Fibroblast of lung (primary cell): ENCODE measurements at regions not wholly inside any gene's neighbourhood (a gene's known extent, or its start where the extent isn't known, plus 50 kb on each side); places are given as distances from the start of the nearest gene placed in this dataset.

Experiments used
- DNase-seq, 2 donors: peaks; one replicate each; pipeline versions ENCODE4 v3.0.0 to v3.0.0-alpha.2; 2010; ENCODE audit warnings: low read depth in 2 of 2
- H2AFZ ChIP-seq: 2 replicates; pipeline ENCODE4 v1.5.1; 2012; ENCODE audit warnings: low read length, control low read depth, inconsistent platforms
- H3K27ac ChIP-seq: 2 replicates; pipeline ENCODE4 v1.5.1; 2011; ENCODE audit warnings: low read length, control low read depth; ENCODE audit not compliant: insufficient read depth
- H3K27me3 ChIP-seq: 2 replicates; pipeline ENCODE4 v1.5.1; 2011; ENCODE audit warnings: mild to moderate bottlenecking, low read length; ENCODE audit not compliant: control insufficient read depth, insufficient read depth
- H3K36me3 ChIP-seq: 2 replicates; pipeline ENCODE4 v1.5.1; 2011; ENCODE audit warnings: low read length; ENCODE audit not compliant: control insufficient read depth, insufficient read depth
- H3K4me1 ChIP-seq: 2 replicates; pipeline ENCODE4 v1.5.1; 2011; ENCODE audit warnings: low read length; ENCODE audit not compliant: control insufficient read depth, insufficient read depth; ENCODE audit errors: extremely low read depth
- H3K4me2 ChIP-seq: 2 replicates; pipeline ENCODE4 v1.5.1; 2011; ENCODE audit warnings: low read length, control low read depth; ENCODE audit not compliant: insufficient read depth; ENCODE audit errors: extremely low read depth
- H3K4me3 ChIP-seq, 4 experiments: fragments of 200-600 bp in 1 of 4; sonication (generic) in 1 of 4; replicated peaks in 1 of 4; 2 replicates each; pipeline ENCODE4 v1.5.1; 2011 to 2016; ENCODE audit warnings: low read length in 4 of 4, low read depth in 3 of 4, mild to moderate bottlenecking in 3 of 4, control low read depth in 2 of 4, inconsistent platforms in 1 of 4, mixed read lengths in 1 of 4; ENCODE audit not compliant: insufficient read depth in 1 of 4; ENCODE audit errors: control extremely low read depth in 1 of 4
- H3K79me2 ChIP-seq: 2 replicates; pipeline ENCODE4 v1.5.1; 2012; ENCODE audit warnings: mild to moderate bottlenecking, low read length, inconsistent platforms; ENCODE audit not compliant: control insufficient read depth, insufficient read depth
- H3K9ac ChIP-seq: 2 replicates; pipeline ENCODE4 v1.5.1; 2011; ENCODE audit warnings: mild to moderate bottlenecking, low read length, control low read depth; ENCODE audit not compliant: insufficient read depth
- H3K9me3 ChIP-seq: 2 replicates; pipeline ENCODE4 v1.5.1; 2012; ENCODE audit warnings: low read depth, low read length; ENCODE audit not compliant: control insufficient read depth, insufficient read depth
- H4K20me1 ChIP-seq: 2 replicates; pipeline ENCODE4 v1.5.1; 2011; ENCODE audit warnings: low read length; ENCODE audit not compliant: control insufficient read depth, insufficient read depth; ENCODE audit errors: extremely low read depth
- EZH2 ChIP-seq: IDR thresholded peaks from 2 replicates; pipeline ENCODE4 v1.5.1; 2012; ENCODE audit warnings: low read length, control low read depth, mild to moderate bottlenecking; ENCODE audit errors: missing control alignments
- TF ChIP-seq, protein P1 (sequence below), 2 donors: IDR thresholded peaks in 1 of 2; conservative IDR thresholded peaks in 1 of 2; 1 replicate in 1 of 2; 2 replicates in 1 of 2; pipeline ENCODE4 v1.5.1; 2011 to 2012; ENCODE audit warnings: low read length in 2 of 2, control low read depth in 1 of 2, inconsistent platforms in 1 of 2, low read depth in 1 of 2, mild to moderate bottlenecking in 1 of 2

DNA sequence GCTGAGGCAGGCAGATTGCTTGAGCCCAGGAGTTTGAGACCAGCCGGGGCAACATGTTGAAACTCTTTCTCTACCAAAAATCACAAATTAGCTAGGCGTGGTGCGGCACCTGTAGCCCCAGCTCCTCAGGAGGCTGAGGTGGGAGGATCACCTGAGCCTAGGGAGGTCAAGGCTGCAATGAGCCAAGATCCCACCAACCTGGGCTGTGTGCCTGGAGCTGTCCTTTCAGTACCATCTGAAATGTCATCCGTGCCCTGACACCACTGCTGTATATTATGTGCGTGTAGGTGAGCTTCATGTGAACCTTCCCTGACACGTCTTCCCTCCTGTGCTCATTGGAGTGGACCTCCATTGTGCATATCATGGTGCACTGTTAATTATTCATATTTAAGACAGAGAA lies 84.8 kb upstream of the HNRNPA3 start:
- DNase-seq: no peak
- no peaks in the 10 kb centered on the region for H3K36me3 ChIP-seq
- H3K9ac ChIP-seq: no peak overlapping the region
- H4K20me1 ChIP-seq: no peaks in the 10 kb centered on the region
- TF ChIP-seq, protein P1, sequence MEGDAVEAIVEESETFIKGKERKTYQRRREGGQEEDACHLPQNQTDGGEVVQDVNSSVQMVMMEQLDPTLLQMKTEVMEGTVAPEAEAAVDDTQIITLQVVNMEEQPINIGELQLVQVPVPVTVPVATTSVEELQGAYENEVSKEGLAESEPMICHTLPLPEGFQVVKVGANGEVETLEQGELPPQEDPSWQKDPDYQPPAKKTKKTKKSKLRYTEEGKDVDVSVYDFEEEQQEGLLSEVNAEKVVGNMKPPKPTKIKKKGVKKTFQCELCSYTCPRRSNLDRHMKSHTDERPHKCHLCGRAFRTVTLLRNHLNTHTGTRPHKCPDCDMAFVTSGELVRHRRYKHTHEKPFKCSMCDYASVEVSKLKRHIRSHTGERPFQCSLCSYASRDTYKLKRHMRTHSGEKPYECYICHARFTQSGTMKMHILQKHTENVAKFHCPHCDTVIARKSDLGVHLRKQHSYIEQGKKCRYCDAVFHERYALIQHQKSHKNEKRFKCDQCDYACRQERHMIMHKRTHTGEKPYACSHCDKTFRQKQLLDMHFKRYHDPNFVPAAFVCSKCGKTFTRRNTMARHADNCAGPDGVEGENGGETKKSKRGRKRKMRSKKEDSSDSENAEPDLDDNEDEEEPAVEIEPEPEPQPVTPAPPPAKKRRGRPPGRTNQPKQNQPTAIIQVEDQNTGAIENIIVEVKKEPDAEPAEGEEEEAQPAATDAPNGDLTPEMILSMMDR (conservative IDR thresholded peaks at IDR 0.05 in 1 of 2, IDR thresholded peaks at IDR 0.05 in 1 of 2; ENCODE audit: low read depth in 1 of 2, low read length in 2 of 2): no peak
- no peak for TF ChIP-seq EZH2
- H3K4me1 ChIP-seq: no peaks in the 10 kb centered on the region
- no peaks in the 10 kb centered on the region for H3K79me2 ChIP-seq
- no peaks in the 10 kb centered on the region for H3K9me3 ChIP-seq
- H3K4me2 ChIP-seq: no peak overlapping the region
- H2AFZ ChIP-seq: no peak overlapping the region
- no peak overlapping the region for H3K27ac ChIP-seq
- H3K4me3 ChIP-seq: no peak overlapping the region
- no peaks in the 10 kb centered on the region for H3K27me3 ChIP-seq

DNA sequence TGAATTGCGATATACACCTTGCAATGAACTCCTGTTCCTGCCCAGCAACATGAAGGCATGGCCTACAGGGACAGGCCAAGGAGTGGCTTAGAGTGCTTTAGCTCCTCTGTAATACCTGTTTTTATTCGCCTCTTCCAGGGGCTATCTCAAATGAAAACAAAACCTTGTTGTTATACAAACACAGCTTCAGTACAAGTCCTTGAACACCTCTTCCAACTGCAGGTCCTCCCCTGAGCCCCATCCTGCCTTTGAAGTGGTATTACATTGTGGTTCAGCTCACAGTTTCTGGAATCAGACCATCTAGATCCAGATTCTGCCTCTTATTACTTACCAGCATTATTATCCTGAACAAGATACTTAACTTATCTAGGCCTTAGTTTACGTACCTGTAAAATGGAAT lies 83.0 kb upstream of the HNRNPA3 start:
- no peak for DNase-seq
- H3K9me3 ChIP-seq: no peaks in the 10 kb centered on the region
- H3K9ac ChIP-seq: no peak overlapping the region
- no peak overlapping the region for H3K4me3 ChIP-seq
- H4K20me1 ChIP-seq: no peaks in the 10 kb centered on the region
- H3K27ac ChIP-seq: no peak overlapping the region
- TF ChIP-seq, protein P1 (conservative IDR thresholded peaks at IDR 0.05 in 1 of 2, IDR thresholded peaks at IDR 0.05 in 1 of 2; ENCODE audit: low read depth in 1 of 2, low read length in 2 of 2): no peak
- no peak for TF ChIP-seq EZH2
- H3K4me1 ChIP-seq: no peaks in the 10 kb centered on the region
- no peaks in the 10 kb centered on the region for H3K36me3 ChIP-seq
- no peak overlapping the region for H2AFZ ChIP-seq
- H3K4me2 ChIP-seq: no peak overlapping the region
- H3K79me2 ChIP-seq: no peaks in the 10 kb centered on the region
- H3K27me3 ChIP-seq: no peaks in the 10 kb centered on the region

DNA sequence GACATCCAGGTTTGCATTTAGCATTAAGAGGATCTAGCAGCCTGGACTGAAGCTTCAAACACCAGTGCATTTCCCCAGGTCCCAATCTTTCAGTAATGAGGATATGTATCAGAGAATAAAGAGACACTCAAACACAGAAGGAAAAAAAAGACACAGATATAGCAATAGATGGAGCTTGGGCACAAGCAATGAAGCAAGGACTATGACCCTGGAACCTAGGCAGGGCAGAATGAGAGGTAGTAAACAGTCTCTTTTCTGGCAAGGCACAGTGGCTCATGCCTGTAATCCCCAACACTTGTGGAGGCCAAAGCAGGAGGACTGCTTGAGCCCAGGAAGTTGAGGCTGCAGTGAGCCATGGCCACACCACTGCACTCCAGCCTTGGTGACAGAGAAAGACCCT lies 80.7 kb upstream of the HNRNPA3 start:
- Histone ChIP-seq H3K4me1 (no peaks in the 10 kb centered on the region), H4K20me1 (no peaks in the 10 kb centered on the region), H2AFZ (no peak overlapping the region), H3K9ac (no peak overlapping the region), H3K36me3 (no peaks in the 10 kb centered on the region), H3K79me2 (no peaks in the 10 kb centered on the region), H3K9me3 (no peaks in the 10 kb centered on the region), H3K27me3 (no peaks in the 10 kb centered on the region), H3K27ac (no peak overlapping the region), H3K4me2 (no peak overlapping the region), H3K4me3 (no peak overlapping the region)
- no peak for TF ChIP-seq EZH2
- TF ChIP-seq, protein P1 (conservative IDR thresholded peaks at IDR 0.05 in 1 of 2, IDR thresholded peaks at IDR 0.05 in 1 of 2; ENCODE audit: low read depth in 1 of 2, low read length in 2 of 2): no peak
- no peak for DNase-seq
